AG09319 (cell line): ENCODE measurements at regions not wholly inside any gene's neighbourhood (a gene's known extent, or its start where the extent isn't known, plus 50 kb on each side); places are given as distances from the start of the nearest gene placed in this dataset.

Experiments
- DNase-seq: peaks from one replicate; pipeline ENCODE4 v3.0.0-alpha.2; 2010; ENCODE audit warnings: low read depth; ENCODE audit errors: extremely low read depth
- TF ChIP-seq, protein P1 (sequence below): IDR thresholded peaks from 2 replicates; pipeline ENCODE4 v1.5.1; 2011; ENCODE audit warnings: low read depth, mild to moderate bottlenecking, inconsistent platforms, low read length, moderate library complexity

DNA sequence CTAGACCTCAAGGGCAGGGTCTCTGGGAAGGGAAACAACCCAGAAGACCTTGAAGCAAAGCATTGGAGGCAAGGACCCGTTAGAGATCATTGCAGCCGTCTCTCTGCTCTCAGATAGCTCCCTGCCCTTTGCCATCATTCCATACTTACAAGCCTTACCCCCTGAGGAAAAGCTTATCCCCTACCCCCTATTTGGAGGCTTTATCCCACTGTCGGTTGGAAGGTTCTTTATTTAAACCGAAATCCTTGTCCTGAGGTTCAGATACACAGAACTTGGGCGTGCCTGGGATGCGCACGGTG lies 84.4 kb downstream of the EFNB1 start:
- DNase-seq = no peak
- TF ChIP-seq, protein P1, sequence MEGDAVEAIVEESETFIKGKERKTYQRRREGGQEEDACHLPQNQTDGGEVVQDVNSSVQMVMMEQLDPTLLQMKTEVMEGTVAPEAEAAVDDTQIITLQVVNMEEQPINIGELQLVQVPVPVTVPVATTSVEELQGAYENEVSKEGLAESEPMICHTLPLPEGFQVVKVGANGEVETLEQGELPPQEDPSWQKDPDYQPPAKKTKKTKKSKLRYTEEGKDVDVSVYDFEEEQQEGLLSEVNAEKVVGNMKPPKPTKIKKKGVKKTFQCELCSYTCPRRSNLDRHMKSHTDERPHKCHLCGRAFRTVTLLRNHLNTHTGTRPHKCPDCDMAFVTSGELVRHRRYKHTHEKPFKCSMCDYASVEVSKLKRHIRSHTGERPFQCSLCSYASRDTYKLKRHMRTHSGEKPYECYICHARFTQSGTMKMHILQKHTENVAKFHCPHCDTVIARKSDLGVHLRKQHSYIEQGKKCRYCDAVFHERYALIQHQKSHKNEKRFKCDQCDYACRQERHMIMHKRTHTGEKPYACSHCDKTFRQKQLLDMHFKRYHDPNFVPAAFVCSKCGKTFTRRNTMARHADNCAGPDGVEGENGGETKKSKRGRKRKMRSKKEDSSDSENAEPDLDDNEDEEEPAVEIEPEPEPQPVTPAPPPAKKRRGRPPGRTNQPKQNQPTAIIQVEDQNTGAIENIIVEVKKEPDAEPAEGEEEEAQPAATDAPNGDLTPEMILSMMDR = no peak

DNA sequence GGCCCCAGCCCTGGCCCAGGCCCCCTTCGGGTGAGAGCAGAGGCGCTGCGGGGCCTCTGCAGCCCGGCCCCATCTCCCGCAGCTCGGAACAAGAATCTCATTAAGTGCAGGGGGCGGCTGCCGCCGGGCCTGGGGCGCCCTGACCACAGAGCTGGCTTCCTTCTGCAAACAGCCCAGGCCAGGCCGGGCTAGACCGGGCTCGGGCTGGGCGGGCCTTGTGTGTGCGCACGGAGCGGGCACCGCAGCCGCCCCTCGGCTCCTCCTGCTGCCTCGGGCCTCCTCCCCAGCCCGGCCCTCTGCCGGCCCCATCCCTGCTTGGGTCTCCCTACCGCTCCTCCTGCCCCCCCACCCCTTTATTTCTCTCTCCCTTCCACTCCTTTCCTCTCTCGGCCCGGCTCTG lies 83.3 kb downstream of the EFNB1 start:
- TF ChIP-seq, protein P1 = no peak
- DNase-seq = no peak

DNA sequence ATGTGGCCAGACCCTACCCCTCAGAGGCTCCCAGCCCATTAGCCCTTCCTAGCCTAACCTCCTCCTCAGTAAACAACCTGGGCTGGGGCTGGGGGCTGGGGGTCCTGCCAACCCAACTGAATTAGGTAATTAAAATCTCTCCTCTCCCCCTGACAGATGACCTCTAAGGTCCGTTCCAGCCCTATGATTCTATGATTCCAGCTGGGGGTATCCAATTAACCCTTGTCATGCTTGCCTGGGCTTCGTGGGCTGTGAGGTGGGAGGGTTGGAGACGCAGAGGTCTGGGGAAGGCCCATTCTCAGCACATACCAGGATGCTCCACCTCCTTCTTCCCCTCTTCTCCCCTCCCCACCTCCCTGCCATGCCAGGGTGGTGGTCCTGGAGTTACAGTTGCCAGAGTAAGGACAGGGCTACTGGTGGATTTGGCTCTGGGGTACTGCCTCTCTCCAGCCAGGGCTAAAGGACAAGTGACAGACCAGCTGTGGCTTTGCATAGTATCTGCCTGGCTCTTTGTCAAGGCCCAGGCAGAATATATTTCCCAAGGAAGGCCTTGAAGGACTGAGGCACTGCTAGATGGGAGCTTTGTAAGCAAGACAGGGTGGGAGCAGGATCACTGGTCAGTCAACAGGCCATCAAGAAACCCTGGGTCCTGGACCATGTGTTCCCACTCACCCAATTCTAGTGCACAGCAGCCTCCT lies 82.1 kb downstream of the EFNB1 start:
- TF ChIP-seq, protein P1 = no peak

DNA sequence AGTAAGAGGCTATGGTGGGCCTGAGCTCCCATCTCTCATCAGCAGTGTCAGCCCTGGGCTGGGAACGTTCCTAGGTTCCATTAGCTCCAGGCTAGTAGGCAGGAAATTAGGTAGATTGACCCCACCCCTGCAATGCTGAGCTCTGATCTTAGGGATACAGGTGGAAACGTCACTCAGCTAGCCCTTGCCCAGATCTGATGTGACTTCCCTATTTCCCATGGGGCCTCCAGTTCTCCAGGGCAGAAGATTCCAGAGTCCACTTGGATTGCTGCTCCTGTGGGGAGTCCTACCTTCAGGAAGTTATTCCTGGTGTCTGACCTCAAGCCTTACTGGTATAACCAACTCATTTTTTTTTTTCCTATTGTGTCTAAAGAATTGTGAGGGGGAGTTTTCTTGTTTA lies 81.1 kb downstream of the EFNB1 start:
- no peak for DNase-seq
- TF ChIP-seq, protein P1 = no peak

More for the DNA sequence above, 82.1 kb downstream of the EFNB1 start:
- DNase-seq = no peak

DNA sequence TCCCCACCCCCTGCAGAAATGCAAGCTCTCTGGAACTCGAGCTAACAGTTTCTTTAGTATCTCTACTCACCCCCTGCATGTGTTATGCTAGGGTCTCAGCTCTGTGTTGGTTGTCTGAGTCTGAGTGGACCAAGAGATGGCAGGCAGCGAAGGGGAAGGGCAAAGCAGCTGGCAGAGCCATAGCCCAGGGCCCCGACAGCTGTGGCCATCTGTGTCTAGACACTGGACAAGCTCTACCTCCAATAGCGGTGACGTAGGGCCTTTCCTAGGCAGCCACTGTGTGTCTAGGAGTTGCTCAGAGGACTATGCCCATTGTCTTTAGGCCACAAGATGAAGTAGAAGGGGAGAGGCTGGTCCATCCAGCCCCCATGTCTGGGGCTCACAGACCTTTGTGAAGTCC lies 79.2 kb downstream of the EFNB1 start:
- no peak for DNase-seq
- TF ChIP-seq, protein P1 = no peak

DNA sequence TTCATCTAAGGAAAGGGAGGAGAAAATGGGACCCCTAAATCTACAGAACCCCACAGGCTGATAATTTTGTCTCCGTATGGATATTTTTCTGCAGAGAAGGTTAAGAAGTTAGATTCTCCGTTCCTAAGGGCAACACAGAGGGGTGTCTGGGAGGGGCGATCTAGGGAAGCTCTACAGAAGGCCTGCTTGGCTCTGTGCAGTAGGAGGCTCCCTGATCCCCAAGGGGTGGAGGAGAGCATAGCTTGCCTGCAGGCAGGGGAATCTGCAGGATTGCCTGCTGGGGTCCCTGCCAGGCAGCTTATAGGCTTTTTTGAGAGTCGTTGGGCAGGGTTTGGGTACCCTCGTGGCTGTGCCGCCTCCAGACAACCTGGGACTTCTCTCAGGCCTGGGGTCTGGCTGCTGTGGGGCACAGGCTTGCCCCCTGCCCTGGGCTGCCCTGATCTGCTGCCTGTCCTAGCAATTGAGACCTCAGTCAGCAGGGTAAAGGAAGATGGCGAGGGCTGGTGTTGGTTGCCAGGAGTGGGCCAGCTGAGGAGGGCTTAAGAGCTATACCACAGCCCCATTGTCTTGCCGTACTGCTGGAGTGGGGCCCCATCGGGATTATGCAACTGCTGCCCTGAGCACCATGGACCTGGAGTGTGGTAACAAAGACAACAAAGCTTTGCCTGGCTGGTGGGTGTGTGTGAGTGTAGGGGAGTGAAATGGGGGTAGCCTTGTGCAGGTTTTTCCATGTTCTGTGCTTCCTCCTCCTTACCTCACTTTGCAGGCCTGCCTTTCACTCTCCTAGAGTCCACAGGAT lies 74.1 kb downstream of the EFNB1 start:
- no peak for DNase-seq
- TF ChIP-seq, protein P1 = no peak

DNA sequence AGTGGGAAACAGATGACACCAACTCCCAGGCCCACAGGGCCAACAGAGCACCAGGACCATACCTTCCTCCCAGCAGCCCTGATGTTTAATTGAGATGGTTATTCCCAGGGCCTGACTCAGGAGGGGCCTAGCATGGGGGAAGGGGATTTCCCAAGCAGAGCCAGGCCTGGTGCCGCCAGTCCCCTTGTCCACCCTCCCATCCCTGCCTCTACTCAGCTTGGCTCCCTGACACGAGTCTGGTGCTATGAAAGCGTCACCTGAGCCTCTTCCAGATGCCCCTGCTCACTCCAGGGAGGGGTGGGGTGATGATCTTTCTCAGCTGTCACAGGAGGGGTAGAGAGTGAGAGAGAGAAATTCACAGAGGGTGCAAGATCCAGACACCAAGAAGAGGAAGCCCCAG lies 72.7 kb downstream of the EFNB1 start:
- no peak for DNase-seq
- TF ChIP-seq, protein P1 = no peak
